Common myeloid progenitor, CD34-positive (primary cell): ENCODE measurements at regions not wholly inside any gene's neighbourhood (a gene's known extent, or its start where the extent isn't known, plus 50 kb on each side); places are given as distances from the start of the nearest gene placed in this dataset.

Source experiments
- CTCF ChIA-PET: fragments of 350-600 bp; sonication (Branson Sonifier 250); formaldehyde crosslinking; loops from one replicate; lab custom pipeline; 2021; ENCODE audit warnings: antibody characterized with exemption; lab: Charles Lee
- POLR2A ChIA-PET: fragments of 350-600 bp; sonication (Branson Sonifier 250); formaldehyde crosslinking; loops from one replicate; lab custom pipeline; 2021; ENCODE audit warnings: antibody characterized with exemption; lab: Charles Lee
- DNase-seq, 3 donors: peaks; one replicate each; pipeline versions ENCODE4 v3.0.0 to v3.0.0-alpha.2; 2013
- H3K27ac ChIP-seq, 2 experiments: 1 replicate in 1 of 2; 2 replicates in 1 of 2; pipeline ENCODE4 v1.7.0; 2013; ENCODE audit warnings: inconsistent platforms in 2 of 2, low read length in 2 of 2, mild to moderate bottlenecking in 2 of 2, low read depth in 1 of 2, moderate library complexity in 1 of 2; ENCODE audit not compliant: severe bottlenecking in 2 of 2, insufficient read depth in 1 of 2, poor library complexity in 1 of 2
- H3K27me3 ChIP-seq, 5 experiments: replicated peaks in 2 of 5; 1 replicate in 3 of 5; 2 replicates in 2 of 5; pipeline versions ENCODE4 v1.6.1 to v1.7.0; 2013; ENCODE audit warnings: low read length in 4 of 5, mild to moderate bottlenecking in 2 of 5, moderate library complexity in 2 of 5, inconsistent platforms in 1 of 5; ENCODE audit not compliant: insufficient read depth in 5 of 5, control insufficient read depth in 4 of 5
- H3K36me3 ChIP-seq, 4 experiments: 1 replicate in 2 of 4; 2 replicates in 2 of 4; pipeline versions ENCODE4 v1.6.1 to v1.7.0; 2013; ENCODE audit warnings: low read length in 3 of 4, control low read depth in 1 of 4, mild to moderate bottlenecking in 1 of 4; ENCODE audit not compliant: control insufficient read depth in 4 of 4, insufficient read depth in 4 of 4
- H3K4me1 ChIP-seq, 4 experiments: 1 replicate in 3 of 4; 2 replicates in 1 of 4; pipeline versions ENCODE4 v1.6.1 to v1.7.1; 2013; ENCODE audit warnings: low read length in 3 of 4, mild to moderate bottlenecking in 3 of 4, control low read depth in 1 of 4, inconsistent platforms in 1 of 4, moderate library complexity in 1 of 4; ENCODE audit not compliant: control insufficient read depth in 4 of 4, insufficient read depth in 4 of 4; ENCODE audit errors: control extremely low read depth in 1 of 4
- H3K4me3 ChIP-seq, 7 experiments: 1 replicate in 4 of 7; 2 replicates in 3 of 7; pipeline versions ENCODE4 v1.5.1 to v1.7.0; 2013; ENCODE audit warnings: mild to moderate bottlenecking in 7 of 7, low read length in 6 of 7, moderate library complexity in 6 of 7, inconsistent platforms in 2 of 7, low read depth in 2 of 7, control low read depth in 1 of 7; ENCODE audit not compliant: insufficient read depth in 4 of 7, control insufficient read depth in 1 of 7; ENCODE audit errors: extremely low read depth in 1 of 7
- H3K9me3 ChIP-seq, 5 experiments: 1 replicate in 4 of 5; 2 replicates in 1 of 5; pipeline versions ENCODE4 v1.6.1 to v1.7.1; 2013; ENCODE audit warnings: low read length in 4 of 5, mild to moderate bottlenecking in 2 of 5, inconsistent platforms in 1 of 5, low read depth in 1 of 5, moderate library complexity in 1 of 5; ENCODE audit not compliant: control insufficient read depth in 4 of 5, insufficient read depth in 2 of 5; ENCODE audit errors: control extremely low read depth in 1 of 5
- WGBS: methylation state at CpG from one replicate; pipeline ENCODE4 v1.1.5; 2013; ENCODE audit not compliant: insufficient coverage; 5-methylcytosine and 5-hydroxymethylcytosine counted together

DNA sequence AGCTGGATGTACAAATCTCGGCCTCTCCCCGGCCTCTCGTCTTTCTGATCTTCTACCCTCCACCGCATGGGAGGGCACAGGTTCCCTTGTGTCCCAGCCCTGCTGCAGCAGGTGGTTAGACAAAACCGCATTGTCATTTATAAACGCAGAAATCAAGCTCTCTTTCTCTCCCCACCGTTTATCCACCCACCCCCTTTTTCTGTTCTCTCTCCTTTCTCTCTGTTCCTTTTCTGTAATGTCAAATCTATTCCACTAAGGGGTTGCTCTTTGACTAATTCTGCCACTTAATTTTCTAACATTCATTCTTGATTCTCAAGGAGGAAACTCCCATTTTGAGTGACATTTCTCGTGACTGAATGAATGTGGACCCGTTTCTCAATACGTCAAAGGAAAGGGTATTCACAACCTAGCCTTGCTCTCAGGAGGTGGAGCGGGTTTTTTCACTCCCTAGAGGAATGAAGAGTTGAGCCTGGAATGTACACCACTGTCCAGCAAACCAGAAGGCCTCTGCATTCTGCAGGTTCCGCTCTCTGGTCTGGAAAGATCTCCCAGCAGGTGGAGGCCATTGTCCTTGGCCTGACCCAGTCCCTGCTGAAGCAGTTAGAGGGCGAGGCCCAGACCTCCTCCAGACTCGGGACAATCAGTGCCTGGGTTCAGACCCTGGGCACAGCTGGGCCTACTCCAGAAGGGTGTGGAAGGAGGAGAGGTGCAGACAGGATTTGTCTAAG lies 70.9 kb upstream of the ENPP6 start:
- H3K27ac ChIP-seq, result no peak overlapping the region
- peak in 2 of 3 donors; percentile 54 to 64 for DNase-seq
- ChIA-PET CTCF (interaction anchor here (1.1 to 2.3 kb wide), 5 partner anchors 20 to 215 kb away, joined by 3 to 11 read pairs (median 4); no protein-coding TSS in a partner anchor), POLR2A (no interaction called here)
- H3K36me3 ChIP-seq, result no peaks in the 10 kb centered on the region
- no peak overlapping the region for H3K4me3 ChIP-seq
- H3K9me3 ChIP-seq, result no peaks in the 10 kb centered on the region
- peaks cover 7 to 23% (median 15%) of the 10 kb centered on the region in 4 experiments for H3K4me1 ChIP-seq
- no peaks in the 10 kb centered on the region for H3K27me3 ChIP-seq
- 68% methylated on average over 12 of the region's 14 CpGs for WGBS

DNA sequence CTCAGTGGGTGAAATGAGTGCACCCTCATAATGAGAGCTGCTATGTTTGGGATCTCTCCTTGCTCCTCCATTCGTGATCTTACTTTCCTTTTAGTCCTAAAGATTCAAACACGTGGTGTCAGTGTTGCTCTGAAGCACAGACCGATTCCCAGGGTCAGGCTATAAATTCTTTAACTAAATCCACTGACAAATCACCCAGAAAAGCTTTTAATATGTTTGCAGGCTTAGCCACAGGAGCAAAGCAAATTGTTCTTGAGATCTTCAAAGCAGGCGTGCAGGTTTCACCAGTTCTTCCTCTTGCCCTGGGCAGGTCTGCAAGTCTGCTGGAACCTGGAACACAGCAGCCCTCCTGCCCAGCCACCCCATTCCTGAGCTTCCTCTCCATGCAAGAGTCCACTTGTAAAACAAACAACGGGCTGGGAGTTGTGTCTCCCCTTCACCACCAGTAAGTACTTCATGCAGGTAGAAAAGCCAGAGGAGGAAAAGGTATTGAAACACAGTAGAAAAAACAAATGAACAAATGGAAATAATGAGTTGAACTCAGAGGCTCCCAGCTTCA lies 70.1 kb upstream of the ENPP6 start:
- Histone ChIP-seq H3K36me3 (no peaks in the 10 kb centered on the region), H3K27ac (no peak overlapping the region), H3K27me3 (no peaks in the 10 kb centered on the region), H3K4me3 (peak overlapping the region in 1 of 7 experiments; percentile 19), H3K9me3 (no peaks in the 10 kb centered on the region), H3K4me1 (peaks cover 4 to 17% (median 10%) of the 10 kb centered on the region in 4 experiments)
- peak in 1 of 3 donors; percentile 28 for DNase-seq
- ChIA-PET CTCF (interaction anchor here (0.9 to 2.3 kb wide), 9 partner anchors 14 to 250 kb away, joined by 3 to 11 read pairs (median 3); no protein-coding TSS in a partner anchor), POLR2A (no interaction called here)
- 35% methylated on average over 4 of the region's 5 CpGs for WGBS

DNA sequence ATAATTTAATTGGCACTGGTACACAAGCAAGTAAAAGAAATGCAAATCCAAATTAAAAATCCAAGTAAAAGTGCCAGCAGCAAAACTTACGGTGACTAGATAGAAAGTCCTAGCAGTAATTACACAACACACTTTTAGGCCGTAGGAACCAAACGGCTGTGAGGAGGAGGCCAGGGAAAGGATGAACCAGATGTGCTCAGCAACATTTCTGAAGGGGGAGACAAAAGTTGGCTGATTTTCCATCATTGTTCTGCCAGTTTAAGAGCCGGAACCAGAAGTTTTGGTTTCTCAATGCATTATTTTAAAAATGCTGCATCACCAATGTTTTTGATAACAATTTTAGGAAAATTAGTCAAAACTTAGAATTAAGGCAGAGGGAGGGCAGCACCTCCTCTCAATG lies 68.7 kb upstream of the ENPP6 start:
- 90% methylated on average over 3 of the region's 4 CpGs for WGBS
- no peaks in the 10 kb centered on the region for H3K36me3 ChIP-seq
- H3K27me3 ChIP-seq, result no peaks in the 10 kb centered on the region
- H3K9me3 ChIP-seq, result no peaks in the 10 kb centered on the region
- DNase-seq, result no peak
- peaks cover 4 to 12% (median 9%) of the 10 kb centered on the region in 4 experiments for H3K4me1 ChIP-seq
- ChIA-PET CTCF (no interaction called here), POLR2A (no interaction called here)
- H3K4me3 ChIP-seq, result no peak overlapping the region
- no peak overlapping the region for H3K27ac ChIP-seq

DNA sequence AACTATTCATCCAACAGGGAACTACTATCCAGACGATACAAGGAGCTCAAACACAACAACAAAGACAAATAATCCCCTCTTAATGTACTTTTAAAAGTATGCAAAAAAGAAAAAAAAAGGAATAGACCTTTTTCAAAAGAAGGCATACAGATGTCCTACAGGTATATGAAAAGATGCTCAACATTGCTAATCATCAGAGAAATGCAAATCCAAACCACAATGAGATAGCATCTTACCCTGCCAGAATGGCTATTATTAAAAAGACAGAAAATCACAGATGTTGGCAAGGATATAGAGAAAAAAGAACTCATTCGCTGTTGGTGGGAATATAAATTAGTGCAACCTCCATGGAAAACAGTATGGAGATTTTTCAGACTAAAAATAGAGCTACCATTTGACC lies 67.1 kb upstream of the ENPP6 start:
- Histone ChIP-seq H3K4me3 (no peak overlapping the region), H3K4me1 (peaks cover 4 to 16% (median 9%) of the 10 kb centered on the region in 4 experiments), H3K9me3 (no peaks in the 10 kb centered on the region), H3K27ac (no peak overlapping the region), H3K27me3 (no peaks in the 10 kb centered on the region), H3K36me3 (no peaks in the 10 kb centered on the region)
- DNase-seq, result no peak
- ChIA-PET CTCF (interaction anchor here (0.8 to 1.5 kb wide), 3 partner anchors 12 to 45 kb away, joined by 3 read pairs; no protein-coding TSS in a partner anchor), POLR2A (no interaction called here)
- whole genome bisulfite sequencing, result no CpG with 5 or more reads among the region's 2 CpGs

DNA sequence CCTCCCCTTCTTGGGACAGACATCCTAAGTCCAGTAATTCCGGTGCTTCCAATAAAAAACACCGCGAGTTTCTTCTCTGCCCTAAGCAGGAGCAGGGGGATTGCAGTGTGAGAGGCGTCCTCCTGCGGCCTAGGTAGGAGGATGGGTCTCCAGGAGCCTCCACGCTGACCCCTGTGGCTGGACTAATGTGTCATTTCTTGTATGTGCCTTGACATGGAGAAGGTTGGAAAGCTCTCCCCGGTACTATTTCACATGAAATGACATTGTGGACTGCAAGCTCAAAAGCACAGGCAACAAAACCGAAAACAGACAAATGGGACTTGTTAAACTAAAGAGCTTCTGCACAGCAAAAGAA lies 66.6 kb upstream of the ENPP6 start:
- ChIA-PET POLR2A (no interaction called here), CTCF (interaction anchor here (0.8 to 1.5 kb wide), 3 partner anchors 11 to 46 kb away, joined by 3 read pairs; no protein-coding TSS in a partner anchor)
- no peak overlapping the region for H3K4me3 ChIP-seq
- no peaks in the 10 kb centered on the region for H3K9me3 ChIP-seq
- H3K4me1 ChIP-seq, result peaks cover 4 to 16% (median 9%) of the 10 kb centered on the region in 4 experiments
- 97% methylated on average over 6 of the region's 8 CpGs for WGBS
- no peak for DNase-seq
- no peak overlapping the region for H3K27ac ChIP-seq
- H3K36me3 ChIP-seq, result no peaks in the 10 kb centered on the region
- no peaks in the 10 kb centered on the region for H3K27me3 ChIP-seq

DNA sequence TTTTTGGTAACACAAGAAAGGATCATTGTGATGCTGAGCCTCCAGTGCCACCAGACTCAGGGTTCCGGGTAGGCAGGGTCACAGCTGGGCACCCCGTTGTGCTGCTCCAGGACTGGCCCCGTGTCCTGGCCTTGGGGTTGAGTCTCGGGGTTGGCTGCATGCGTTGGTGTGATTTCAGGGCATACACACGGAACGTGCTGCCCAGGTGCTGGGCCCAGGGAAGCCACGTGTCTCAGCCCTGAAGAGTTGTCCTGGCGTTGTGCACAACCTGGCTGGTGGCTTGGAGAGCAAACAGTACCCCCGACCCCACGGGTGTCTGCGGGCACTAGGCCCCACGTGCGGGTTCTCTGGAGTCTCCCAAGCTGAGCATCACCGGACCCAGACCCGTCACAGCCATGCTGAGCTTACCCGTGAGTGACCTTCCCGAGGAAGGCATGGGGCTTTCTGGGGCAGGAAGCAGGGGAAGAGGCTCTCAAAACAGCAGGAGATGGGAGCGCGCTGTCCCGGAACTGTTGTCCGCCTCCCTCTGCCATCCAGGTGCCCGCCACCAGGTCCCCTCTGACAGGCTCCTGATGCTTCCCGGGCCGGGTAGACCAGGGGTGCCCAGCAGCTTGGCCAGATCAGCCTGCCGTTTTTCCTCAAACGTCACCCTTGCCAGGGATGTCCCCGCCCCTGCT lies 66.1 kb upstream of the ENPP6 start:
- H3K9me3 ChIP-seq, result no peaks in the 10 kb centered on the region
- DNase-seq, result no peak
- ChIA-PET CTCF (interaction anchor here (0.6 to 1.5 kb wide), 6 partner anchors 11 to 290 kb away, joined by 3 to 4 read pairs (median 4); no protein-coding TSS in a partner anchor), POLR2A (no interaction called here)
- H3K4me3 ChIP-seq, result no peak overlapping the region
- no peaks in the 10 kb centered on the region for H3K27me3 ChIP-seq
- H3K4me1 ChIP-seq, result peaks cover 4 to 15% (median 9%) of the 10 kb centered on the region in 4 experiments
- H3K36me3 ChIP-seq, result no peaks in the 10 kb centered on the region
- WGBS, result 97% methylated on average over 26 of the region's 28 CpGs
- no peak overlapping the region for H3K27ac ChIP-seq
